Tibial nerve (tissue), 4 donors: ENCODE measurements at regions not wholly inside any gene's neighbourhood (a gene's known extent, or its start where the extent isn't known, plus 50 kb on each side); places are given as distances from the start of the nearest gene placed in this dataset.

Experiments
- CTCF ChIP-seq, 5 experiments: fragments of 200-600 bp in 3 of 5; fragments of 450-650 bp in 2 of 5; sonication (generic) in 3 of 5; IDR thresholded peaks; one replicate each; pipeline ENCODE4 v1.5.1; 2016 to 2019; ENCODE audit warnings: antibody characterized with exemption in 5 of 5, mild to moderate bottlenecking in 3 of 5, moderate library complexity in 2 of 5
- EP300 ChIP-seq, 2 donors: sonication (generic); formaldehyde crosslinking; IDR thresholded peaks; one replicate each; pipeline ENCODE4 v1.6.1; 2017; ENCODE audit warnings: antibody characterized with exemption in 2 of 2, mild to moderate bottlenecking in 1 of 2

GRCh38 chr19:28196101-28196500, 1016.9 kb downstream of the UQCRFS1 start:
- no peak for TF ChIP-seq CTCF (IDR thresholded peaks at IDR 0.05)
- no peak for TF ChIP-seq EP300 (IDR thresholded peaks at IDR 0.05)
